HG03108 (cell line): ENCODE measurements at regions not wholly inside any gene's neighbourhood (a gene's known extent, or its start where the extent isn't known, plus 50 kb on each side); places are given as distances from the start of the nearest gene placed in this dataset.

Experiments
- ATAC-seq: cut with Tn5 transposase; IDR thresholded peaks from one replicate; pipeline ENCODE4 v1.9.1; 2021; ENCODE audit warnings: moderate library complexity; ENCODE audit not compliant: unreplicated experiment

DNA sequence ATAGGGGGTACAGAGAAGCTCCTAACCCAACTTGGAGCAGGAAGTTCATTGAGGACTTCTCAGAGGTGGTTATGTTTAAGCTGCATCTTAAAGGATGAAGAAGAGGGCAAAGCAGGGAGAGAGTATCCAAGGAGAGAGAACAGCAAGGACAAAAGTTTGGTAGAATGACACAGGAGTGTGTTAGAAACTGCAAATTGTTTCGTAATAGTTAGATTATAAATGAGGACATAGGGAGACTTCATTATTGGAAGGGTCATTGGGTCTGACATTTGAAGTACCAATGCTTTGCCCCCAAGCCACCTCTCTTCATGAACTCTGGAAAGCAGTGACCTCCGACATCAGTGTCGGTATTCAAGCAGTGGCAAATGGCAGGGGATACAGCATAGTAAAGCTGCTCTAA lies 209.6 kb upstream of the JUN start:
- no peak for ATAC-seq

DNA sequence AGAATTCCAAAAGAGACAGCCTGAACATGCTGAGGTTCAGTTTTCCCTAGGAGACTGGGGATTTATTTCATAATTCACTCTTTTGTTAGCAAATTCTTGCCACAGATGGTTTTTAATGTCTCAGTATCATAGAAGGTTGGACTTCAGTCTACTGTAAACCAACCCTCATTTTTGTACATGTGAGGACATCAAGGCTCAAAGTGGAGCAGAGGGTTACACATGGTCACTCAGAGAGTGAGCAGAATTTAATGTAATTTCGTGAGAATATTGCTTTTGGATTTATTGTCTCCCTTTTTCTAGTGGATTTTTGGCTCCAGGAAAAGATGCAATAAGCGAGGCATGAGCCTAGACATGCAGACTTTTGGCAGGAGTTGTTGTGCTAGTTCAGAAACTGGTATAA lies 210.8 kb upstream of the JUN start:
- no peak for ATAC-seq

DNA sequence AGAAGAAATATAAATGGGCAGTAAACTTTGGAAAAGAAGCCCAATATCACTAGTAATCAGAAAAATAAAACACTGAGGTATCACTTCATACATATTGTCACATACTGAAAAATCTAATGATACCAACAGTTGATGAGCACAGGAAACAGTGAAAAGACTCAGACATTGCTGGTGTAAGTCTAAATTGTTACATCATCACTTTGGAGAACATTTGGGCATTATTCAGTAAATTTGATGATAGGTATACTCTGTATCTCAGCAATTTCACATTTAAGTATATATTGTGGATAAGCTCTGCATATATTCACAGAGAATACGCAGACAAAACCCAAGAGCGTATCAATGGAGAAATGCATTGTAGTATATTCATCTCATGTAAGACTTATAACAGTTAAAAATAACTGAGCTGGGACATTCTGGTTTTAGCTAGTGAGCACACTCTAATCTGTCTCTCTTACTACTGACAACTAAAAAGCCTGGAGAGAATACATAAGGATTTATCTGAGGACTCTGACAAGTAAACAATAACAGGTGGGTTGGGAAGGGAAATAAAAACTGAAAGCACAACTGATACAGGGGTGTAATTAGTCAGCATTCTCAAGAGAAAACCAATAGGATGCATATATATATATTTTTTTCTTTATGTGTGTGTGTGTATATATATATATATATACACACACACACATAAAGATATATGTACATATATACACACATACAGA lies 212.7 kb upstream of the JUN start:
- ATAC-seq: peak; percentile 74

DNA sequence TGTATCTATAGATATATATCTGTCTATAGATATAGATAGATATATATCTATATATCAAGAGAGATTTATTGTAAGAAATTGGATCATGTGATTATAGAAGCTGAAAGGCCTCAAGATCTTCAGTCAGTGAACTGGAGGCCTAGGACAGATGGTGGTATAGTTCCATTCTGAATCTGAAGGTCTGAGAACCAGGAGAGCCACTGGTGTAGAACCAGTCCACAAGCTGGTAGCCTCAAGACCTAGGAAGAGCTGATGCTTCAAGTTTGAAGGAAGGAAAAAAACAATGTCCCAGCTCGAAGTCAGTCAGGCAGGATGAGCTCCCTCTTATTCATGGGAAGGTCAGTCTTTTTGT lies 213.2 kb upstream of the JUN start:
- peak; percentile 68 for ATAC-seq

DNA sequence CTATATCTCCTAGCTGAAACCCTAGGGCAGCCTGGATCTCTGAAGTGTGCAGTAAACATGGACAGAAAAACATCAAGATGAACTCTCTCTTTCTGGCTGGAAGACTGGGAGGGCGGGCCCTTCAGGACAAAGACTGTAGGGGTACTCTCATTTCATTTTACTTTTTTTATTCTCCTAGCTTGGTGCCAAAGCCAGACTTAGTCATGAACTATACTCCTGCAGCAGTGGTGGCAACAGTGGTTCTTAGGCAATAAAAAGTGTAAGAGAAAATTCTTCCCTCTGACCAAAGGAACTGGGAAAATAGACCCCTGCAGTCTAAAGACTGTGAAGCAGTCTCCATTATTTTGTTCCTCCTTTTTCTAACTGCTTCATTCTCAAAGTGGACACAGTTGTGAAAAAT lies 213.8 kb upstream of the JUN start:
- ATAC-seq: no peak

DNA sequence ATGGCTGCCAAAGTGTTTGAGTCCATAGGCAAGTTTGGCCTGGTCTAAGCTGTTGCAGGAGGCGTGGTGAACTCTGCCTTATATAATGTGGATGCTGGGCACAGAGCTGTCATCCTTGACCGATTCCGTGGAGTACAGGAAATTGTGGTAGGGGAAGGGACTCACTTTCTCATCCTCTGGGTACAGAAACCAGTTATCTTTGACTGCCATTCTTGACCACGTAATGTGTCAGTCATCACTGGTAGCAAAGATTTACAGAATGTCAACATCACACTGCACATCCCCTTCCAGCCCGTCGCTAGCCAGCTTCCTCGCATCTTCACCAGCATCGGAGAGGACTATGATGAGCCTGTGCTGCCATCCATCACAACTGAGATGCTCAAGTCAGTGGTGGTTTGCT lies 215.8 kb upstream of the JUN start:
- no peak for ATAC-seq

DNA sequence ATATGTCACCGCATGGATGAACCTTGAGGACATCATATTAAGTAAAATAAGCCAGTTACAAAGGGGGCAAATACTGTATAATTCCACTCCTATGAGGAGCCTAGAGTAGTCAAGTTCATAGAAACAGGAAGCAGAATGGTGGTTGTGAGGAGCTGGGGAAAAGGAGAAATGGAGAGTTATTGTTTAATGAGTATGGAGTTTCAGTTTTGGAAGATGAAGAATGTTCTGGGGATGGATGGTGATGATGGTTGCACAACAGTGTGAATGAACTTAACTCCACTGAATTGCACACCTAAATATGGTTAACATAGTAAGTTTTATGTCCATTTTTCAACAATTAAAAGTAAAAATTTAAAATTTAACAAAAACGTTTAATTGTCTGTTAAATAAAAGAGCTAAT lies 220.9 kb upstream of the JUN start:
- no peak for ATAC-seq

DNA sequence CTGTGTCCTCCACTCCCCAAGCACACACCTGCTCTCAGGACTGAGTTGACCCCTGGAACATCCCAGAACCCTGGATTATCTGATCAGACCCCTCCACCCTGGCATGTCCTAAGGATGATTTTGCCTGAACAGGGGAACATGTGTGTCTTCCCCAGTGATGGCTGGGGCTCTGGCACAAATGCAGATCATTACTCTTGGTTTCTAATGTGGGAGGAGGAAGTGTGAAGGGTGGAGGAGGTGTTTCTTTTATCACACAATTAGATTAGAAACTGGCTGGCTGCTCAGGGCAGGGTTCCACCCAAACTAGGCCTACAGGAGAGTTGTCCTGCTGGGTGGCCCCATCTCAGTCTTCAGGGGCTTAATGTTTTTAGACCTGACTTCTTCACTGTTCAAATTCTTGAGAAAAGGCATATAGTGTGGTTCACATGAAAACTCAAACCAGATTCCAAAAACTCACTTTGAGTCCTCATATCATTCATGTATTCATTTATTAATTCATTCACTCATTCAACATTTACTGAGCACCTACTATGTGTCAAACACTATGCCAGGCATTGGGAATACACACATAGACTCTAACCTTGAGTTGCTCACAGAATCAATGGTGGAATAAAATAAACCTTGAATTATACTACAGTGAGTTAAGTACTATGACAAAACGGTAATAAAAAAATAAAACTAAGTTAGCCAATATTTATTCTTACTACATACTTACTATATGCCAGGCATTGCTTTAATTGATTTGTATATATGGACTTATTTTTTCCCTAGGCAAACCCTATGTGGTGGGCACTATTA lies 221.8 kb upstream of the JUN start:
- ATAC-seq: no peak

DNA sequence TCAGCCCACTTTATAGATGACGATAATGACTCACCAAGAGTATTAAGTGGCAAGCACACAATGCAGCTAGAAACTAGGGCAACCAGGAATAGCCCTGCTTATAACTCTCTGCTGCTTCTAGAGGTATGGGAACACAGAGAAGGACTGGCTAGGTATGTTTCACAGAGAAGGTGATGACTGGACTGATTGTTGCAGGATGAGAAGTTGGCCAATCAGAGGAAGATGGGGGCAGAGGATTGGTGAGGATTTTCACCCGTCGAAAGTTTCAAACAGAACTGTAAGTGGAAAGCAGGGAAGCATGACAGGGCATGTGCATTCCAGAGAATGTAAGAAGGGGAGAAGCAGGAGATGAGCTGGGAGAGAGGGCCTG lies 222.4 kb upstream of the JUN start:
- no peak for ATAC-seq

DNA sequence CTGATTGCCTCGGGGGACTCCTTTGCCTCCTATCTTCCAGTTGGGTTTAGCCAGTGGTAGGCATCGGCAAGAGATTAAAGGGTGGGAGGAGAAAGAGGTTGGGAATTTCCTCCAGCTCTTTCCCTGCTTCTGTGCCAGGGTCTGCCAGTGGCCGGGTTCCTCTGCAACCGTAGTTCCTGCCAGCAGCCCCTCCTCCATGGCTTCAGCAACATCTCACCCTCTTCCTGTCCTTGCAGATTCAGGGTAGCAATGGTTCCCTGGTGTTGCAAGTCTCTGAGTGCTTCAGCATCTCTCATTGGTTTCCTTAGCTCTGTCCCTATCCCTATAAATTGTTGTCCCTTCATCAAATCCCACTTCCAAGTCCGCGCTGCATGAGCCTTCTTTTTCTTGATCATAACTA lies 223.1 kb upstream of the JUN start:
- no peak for ATAC-seq

DNA sequence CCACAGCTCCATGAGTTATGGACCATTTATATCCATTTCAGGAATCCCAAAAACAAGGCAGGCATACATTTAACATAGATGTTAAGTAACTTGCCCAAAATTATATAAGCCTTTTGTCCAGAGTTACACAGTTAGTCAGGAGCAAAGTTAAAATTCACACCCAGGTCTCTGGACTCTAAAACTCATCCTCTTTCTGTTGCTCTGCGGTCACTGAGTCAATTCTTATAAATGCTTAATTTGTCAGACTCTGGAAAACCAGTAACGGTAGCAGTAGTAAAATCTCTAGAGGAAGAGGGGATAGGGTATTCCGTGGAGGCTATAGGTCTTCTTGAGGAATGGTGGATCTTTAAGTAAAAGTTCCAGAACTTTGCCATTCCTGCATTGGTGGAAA lies 223.6 kb upstream of the JUN start:
- ATAC-seq: peak; percentile 2

DNA sequence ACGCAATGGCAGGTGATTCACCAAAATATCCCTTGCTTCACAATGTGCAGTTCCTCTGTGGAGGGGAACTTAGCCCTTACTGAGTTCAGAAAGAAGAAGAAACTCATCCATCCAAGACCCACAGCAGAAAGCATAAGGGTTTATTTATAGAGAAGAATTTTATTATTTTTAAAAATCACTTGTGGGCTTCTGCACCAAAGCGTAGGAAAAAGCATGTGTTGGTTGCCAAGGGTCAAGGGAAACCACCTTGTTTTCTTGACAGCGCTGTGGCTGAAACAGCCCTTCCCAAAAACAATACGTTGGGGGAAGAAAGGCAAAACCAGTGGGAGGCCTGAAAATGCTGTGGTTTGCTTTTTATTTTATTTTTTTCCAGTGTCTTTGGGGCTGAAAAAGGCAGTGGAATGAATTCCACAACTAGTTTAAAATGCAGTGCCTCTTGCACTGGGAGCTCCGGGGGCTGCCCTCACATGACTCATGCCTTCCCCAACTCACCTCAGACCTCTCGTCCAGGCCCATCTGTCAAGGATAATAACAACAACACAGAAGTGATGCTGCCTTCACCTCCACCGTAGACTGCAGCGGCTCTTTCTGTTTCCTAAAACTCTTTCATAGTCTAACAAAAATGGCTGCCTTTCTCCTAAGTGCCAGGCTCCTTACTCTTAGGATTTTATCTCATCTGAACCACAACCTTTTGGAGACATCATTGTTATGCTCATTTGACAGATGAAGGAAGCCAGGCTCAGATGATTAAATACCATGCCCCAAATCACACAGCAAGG lies 224.2 kb upstream of the JUN start:
- ATAC-seq: peak; percentile 43

DNA sequence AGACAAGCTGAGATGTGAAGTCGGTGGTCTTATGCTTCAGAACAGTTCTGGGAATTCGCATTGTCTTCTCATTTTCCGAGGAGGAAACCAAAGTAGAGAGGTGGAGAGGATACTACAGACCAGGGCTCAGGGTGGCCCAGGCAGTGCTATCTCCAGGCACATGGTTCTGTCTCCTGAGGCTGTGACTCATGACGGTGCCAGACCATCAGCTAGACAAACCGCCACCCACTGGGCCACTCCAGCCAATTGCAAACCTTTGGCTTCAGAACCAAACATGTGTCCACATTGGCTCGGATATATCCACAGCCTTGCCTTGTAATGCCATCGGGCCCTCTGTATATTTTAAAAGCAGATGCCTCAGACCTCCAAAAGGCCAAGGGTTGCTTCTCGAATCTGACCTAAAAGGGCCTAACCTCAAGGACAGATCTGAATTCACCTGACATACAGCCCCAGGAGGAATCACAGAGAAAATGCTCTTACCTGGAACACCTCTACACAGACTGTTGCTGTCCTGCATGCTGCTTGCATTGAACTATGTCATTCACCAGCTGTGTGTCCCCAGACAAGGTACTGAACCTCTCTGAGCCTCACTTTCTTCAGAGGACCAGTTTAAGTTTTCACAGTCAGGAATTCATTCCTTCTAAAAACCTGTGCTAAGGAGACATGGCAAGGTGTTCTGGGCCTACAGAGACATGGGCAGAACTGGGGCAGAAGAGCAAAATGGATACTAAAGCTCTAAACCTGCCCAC lies 224.9 kb upstream of the JUN start:
- no peak for ATAC-seq

DNA sequence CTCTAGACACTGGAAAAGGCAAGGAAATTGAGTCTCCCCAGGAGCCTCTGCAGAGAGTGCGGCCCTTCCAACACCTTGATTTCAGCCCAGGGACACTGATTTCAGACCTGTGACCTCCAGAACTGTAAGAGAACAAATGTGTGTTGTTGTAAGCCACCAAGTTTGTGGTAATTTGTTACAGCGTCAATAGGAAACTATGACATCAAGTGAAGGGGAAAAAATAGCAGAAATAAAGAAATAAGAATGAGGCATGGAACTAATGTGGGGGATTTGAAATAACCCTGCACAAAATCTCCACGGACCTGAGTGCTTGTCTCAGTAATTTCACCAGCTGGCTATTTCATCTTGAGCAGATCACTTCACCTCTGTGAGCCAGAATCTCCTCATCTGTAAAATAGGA lies 227.8 kb upstream of the JUN start:
- no peak for ATAC-seq

DNA sequence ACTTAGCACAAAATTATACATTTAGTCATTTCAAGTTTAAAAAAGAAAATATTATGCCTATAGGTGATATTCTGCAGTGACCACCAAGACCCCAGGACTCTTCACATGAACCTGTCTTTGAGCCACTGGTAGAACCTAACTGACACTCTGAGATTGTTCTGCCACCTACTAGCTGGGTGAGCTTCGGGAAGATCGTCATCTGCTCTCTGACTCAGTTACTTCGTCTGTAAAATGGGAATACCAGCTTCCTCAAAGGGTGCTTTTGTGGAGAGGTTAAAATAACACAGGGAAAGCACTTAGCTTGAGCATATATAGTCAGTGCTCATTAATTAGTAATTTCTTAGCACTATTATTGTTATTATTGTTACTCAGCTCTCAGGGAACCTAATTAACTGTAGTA lies 228.5 kb upstream of the JUN start:
- no peak for ATAC-seq

DNA sequence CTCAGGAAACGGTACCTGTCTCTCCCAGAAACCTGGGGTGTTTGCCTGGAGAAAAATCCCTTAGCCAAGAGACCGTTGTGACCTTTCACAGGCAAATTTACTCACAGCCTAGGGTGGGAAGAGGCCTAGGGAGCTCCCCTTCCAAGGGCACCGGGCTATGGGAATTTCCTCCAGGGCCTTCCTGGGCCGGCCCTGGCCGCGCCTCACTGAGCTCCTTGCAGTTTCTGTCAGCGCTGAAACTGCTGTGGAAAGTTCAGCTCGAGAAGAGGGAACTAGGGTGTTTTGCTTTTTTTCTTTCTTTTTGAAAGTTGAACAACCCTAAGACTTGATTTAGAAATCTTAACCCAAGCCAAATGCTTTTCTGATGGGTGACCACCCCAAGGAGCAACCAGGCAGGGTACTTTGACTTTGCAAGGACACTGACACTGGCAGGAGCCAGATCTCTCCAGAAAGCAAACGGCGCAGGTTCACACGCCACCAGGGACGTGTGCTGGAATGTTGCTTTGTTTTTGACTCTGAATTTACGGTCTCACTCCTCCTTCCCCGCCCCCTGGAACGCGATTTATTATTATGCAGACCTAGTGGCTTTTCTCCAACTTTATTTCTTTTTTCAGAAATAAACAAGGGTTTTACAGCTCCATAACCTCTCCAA lies 229.6 kb upstream of the JUN start:
- peak; percentile 74 for ATAC-seq

DNA sequence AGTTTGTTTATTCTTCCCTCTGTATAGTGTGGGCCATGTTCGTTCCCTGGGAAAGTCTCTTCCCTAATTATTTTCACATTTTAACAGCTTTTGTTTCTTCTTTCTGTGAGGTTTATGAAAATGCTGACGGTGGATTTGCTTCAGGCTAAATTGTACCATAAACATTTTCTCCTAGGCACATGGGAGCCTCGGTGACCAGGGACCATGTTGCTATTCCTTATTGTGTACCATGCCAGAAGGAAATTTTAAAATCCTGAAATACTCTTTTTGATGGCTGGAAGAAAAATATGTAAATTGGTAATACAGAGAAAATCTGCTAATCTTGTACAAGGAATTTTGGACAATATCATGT lies 230.1 kb upstream of the JUN start:
- ATAC-seq: no peak

DNA sequence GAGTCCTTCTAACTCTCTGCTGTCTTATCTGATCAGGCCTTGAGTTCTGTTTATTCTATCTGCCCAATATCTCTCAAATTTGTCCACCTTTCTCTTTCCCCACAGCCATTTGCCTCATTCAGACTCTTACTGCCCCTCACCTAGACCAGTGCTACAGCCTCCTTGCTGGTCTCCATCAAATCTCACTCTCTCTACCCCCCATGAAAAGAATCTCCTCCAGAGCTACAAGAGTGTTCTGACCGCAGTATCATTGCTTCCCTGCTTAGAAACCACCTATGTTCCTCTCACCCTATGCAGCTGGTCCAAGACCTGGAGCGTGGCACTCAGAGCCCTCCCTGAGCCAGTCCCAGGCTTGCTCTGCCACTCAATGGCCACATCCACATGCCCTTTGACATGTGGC lies 231.0 kb upstream of the JUN start:
- ATAC-seq: no peak

DNA sequence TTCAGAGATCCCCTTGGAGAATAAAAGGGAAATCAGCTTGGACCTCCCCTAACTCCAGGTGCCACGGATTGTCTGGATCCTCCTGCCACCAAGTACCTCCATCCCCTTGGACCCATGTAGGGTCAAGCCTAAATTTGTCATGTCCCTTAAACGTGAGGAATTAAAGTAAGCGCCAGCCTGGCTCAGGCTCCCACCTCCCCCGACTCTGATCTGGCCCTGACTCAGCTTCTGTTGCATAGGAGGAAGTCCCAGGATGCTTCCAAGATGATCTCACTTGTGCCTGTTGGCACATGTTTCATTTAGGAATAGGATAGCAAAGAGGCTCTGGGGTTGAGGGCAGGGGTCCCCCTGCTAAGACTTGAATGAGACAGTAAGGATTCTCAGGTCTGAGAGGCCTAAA lies 231.9 kb upstream of the JUN start:
- ATAC-seq: no peak

DNA sequence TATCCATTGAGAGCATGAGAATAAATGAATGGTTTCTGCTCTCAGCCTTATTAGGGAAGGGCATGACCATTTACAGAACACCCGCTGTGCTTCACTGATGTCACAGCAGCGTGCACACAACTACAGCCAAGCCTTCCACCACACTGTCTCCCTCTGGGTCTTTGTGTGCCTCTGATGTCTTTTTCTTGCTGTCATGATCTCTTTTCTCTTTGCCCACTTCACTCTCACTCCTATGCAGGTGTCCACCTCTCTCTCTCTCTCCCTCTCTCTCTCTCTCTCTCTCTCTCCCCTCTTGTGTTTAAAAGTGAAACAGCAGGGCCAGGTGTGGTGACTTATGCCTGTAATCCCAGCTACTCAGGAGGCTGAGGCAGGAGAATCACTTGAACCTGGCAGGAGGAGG lies 232.5 kb upstream of the JUN start:
- ATAC-seq: no peak
